Peyer's patch (tissue), 4 donors: ENCODE measurements at regions not wholly inside any gene's neighbourhood (a gene's known extent, or its start where the extent isn't known, plus 50 kb on each side); places are given as distances from the start of the nearest gene placed in this dataset.

Source experiments
- POLR2A ChIP-seq, 2 donors: fragments of 450-650 bp; IDR thresholded peaks; one replicate each; pipeline ENCODE4 v1.5.1; 2017; ENCODE audit warnings: antibody characterized with exemption in 2 of 2, mild to moderate bottlenecking in 2 of 2, moderate library complexity in 2 of 2
- TF ChIP-seq, protein P1 (sequence below), 6 experiments: fragments of 450-650 bp in 4 of 6; fragments of 200-600 bp in 2 of 6; sonication (generic) in 1 of 6; IDR thresholded peaks; one replicate each; pipeline ENCODE4 v1.5.1; 2017 to 2019; ENCODE audit warnings: antibody characterized with exemption in 6 of 6, mild to moderate bottlenecking in 3 of 6, moderate library complexity in 1 of 6

DNA sequence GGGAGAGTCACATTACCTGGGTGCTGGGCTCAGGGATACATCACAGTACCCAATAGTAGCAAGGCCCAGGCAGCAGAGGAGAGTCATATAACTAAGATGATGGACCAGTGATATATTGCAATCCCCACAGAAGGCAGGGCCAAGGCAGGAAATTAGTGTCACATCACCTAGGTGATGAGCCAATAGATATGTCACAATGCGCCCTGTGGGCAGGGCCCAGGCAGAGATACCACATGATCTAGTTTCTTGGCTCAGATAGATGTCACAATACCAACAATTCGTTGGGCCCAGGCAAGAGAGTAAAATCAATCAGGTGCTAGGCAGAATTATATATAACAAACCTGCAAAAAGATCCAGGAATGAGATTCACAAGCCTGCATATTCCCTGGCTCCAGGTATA is 2111.5 kb downstream of the TP53TG3F start:
- no peak for TF ChIP-seq POLR2A (IDR thresholded peaks at IDR 0.05)
- TF ChIP-seq, protein P1, sequence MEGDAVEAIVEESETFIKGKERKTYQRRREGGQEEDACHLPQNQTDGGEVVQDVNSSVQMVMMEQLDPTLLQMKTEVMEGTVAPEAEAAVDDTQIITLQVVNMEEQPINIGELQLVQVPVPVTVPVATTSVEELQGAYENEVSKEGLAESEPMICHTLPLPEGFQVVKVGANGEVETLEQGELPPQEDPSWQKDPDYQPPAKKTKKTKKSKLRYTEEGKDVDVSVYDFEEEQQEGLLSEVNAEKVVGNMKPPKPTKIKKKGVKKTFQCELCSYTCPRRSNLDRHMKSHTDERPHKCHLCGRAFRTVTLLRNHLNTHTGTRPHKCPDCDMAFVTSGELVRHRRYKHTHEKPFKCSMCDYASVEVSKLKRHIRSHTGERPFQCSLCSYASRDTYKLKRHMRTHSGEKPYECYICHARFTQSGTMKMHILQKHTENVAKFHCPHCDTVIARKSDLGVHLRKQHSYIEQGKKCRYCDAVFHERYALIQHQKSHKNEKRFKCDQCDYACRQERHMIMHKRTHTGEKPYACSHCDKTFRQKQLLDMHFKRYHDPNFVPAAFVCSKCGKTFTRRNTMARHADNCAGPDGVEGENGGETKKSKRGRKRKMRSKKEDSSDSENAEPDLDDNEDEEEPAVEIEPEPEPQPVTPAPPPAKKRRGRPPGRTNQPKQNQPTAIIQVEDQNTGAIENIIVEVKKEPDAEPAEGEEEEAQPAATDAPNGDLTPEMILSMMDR (IDR thresholded peaks at IDR 0.05): no peak
